WTC11 (cell line): ENCODE measurements at regions not wholly inside any gene's neighbourhood (a gene's known extent, or its start where the extent isn't known, plus 50 kb on each side); places are given as distances from the start of the nearest gene placed in this dataset.

ENCODE experiments used
- ATAC-seq: fragments of 200-7000 bp; cut with Tn5 transposase; 2 replicates; pipeline ENCODE4 v1.10.0; 2021; ENCODE audit warnings: mild to moderate bottlenecking, moderate library complexity
- CTCF ChIA-PET: fragments of 300-600 bp; sonication (Branson Sonifier 250); formaldehyde crosslinking; loops from one replicate; lab custom pipeline; 2021; ENCODE audit warnings: antibody characterized with exemption; lab: Charles Lee
- POLR2A ChIA-PET: fragments of 350-600 bp; sonication (Branson Sonifier 250); formaldehyde crosslinking; loops from one replicate; lab custom pipeline; 2021; ENCODE audit warnings: antibody characterized with exemption; lab: Charles Lee
- DNase-seq: peaks from one replicate; pipeline ENCODE4 v3.0.0; 2021; ENCODE audit warnings: low spot score
- H3K27ac Mint-ChIP-seq: 2 replicates; pipeline ENCODE4 v1.8.0; 2021; ENCODE audit warnings: mixed read lengths
- H3K27me3 Mint-ChIP-seq: 2 replicates; pipeline ENCODE4 v1.8.0; 2021; ENCODE audit warnings: low read depth, mild to moderate bottlenecking, moderate library complexity, mixed read lengths
- H3K36me3 Mint-ChIP-seq: 2 replicates; pipeline ENCODE4 v1.8.0; 2021; ENCODE audit warnings: mixed read lengths
- H3K4me1 Mint-ChIP-seq: 2 replicates; pipeline ENCODE4 v1.8.0; 2022; ENCODE audit warnings: mixed read lengths
- H3K4me3 Mint-ChIP-seq: 2 replicates; pipeline ENCODE4 v1.8.0; 2021; ENCODE audit warnings: mild to moderate bottlenecking, moderate library complexity, mixed read lengths
- H3K9me3 Mint-ChIP-seq: 2 replicates; pipeline ENCODE4 v1.8.0; 2021; ENCODE audit warnings: mixed read lengths
- CDX4 ChIP-seq: fragments of 250-450 bp; sonication (Bioruptor Pico); IDR thresholded peaks from 2 replicates; pipeline ENCODE4 v1.9.0; 2021; ENCODE audit warnings: moderate library complexity, mild to moderate bottlenecking, inconsistent platforms, borderline replicate concordance
- CTCF ChIP-seq: fragments of 200-600 bp; IDR thresholded peaks from 2 replicates; pipeline ENCODE4 v1.8.0; 2022; ENCODE audit warnings: antibody characterized with exemption
- E2F1 ChIP-seq: sonication (generic); formaldehyde crosslinking; IDR thresholded peaks from 2 replicates; pipeline ENCODE4 v1.8.0; 2022; ENCODE audit warnings: mild to moderate bottlenecking, missing genetic modification reagents
- ERG ChIP-seq: fragments of 250-450 bp; sonication (Bioruptor Pico); IDR thresholded peaks from 2 replicates; pipeline ENCODE4 v1.8.0; 2021; ENCODE audit warnings: mild to moderate bottlenecking
- IRF2 ChIP-seq: sonication (generic); formaldehyde crosslinking; IDR thresholded peaks from 2 replicates; pipeline ENCODE4 v1.8.0; 2022; ENCODE audit warnings: low read depth, missing genetic modification reagents, borderline replicate concordance
- MLX ChIP-seq: sonication (generic); formaldehyde crosslinking; IDR thresholded peaks from 2 replicates; pipeline ENCODE4 v1.8.1; 2023; ENCODE audit warnings: mild to moderate bottlenecking, missing genetic modification reagents, moderate library complexity
- MYBL2 ChIP-seq: sonication (generic); formaldehyde crosslinking; IDR thresholded peaks from 2 replicates; pipeline ENCODE4 v1.8.1; 2023; ENCODE audit warnings: mild to moderate bottlenecking, moderate library complexity, missing genetic modification reagents
- NFE2L1 ChIP-seq: sonication (generic); formaldehyde crosslinking; IDR thresholded peaks from 2 replicates; pipeline ENCODE4 v1.8.1; 2023; ENCODE audit warnings: missing genetic modification reagents
- NFYB ChIP-seq: sonication (generic); formaldehyde crosslinking; conservative IDR thresholded peaks from 2 replicates; pipeline ENCODE4 v1.8.0; 2022; ENCODE audit warnings: low read depth, missing genetic modification reagents
- NR1H2 ChIP-seq: sonication (generic); formaldehyde crosslinking; IDR thresholded peaks from 2 replicates; pipeline ENCODE4 v1.9.0; 2021; ENCODE audit warnings: mild to moderate bottlenecking, moderate library complexity, missing genetic modification reagents
- NR3C1 ChIP-seq: sonication (generic); formaldehyde crosslinking; conservative IDR thresholded peaks from 2 replicates; pipeline ENCODE4 v1.8.1; 2023; ENCODE audit warnings: low read depth, mild to moderate bottlenecking, missing genetic modification reagents
- OVOL2 ChIP-seq: fragments of 250-450 bp; sonication (Bioruptor Pico); IDR thresholded peaks from 2 replicates; pipeline ENCODE4 v1.9.0; 2021; ENCODE audit warnings: mild to moderate bottlenecking, borderline replicate concordance
- PRDM15 ChIP-seq: sonication (generic); formaldehyde crosslinking; IDR thresholded peaks from 2 replicates; pipeline ENCODE4 v1.8.0; 2022; ENCODE audit warnings: missing genetic modification reagents
- RELA ChIP-seq: sonication (generic); formaldehyde crosslinking; IDR thresholded peaks from 2 replicates; pipeline ENCODE4 v1.8.1; 2022; ENCODE audit warnings: missing genetic modification reagents, mild to moderate bottlenecking, borderline replicate concordance
- STAT6 ChIP-seq: sonication (generic); formaldehyde crosslinking; conservative IDR thresholded peaks from 2 replicates; pipeline ENCODE4 v1.8.1; 2023; ENCODE audit warnings: mild to moderate bottlenecking, low read depth, missing genetic modification reagents, moderate library complexity
- TEAD4 ChIP-seq: sonication (generic); formaldehyde crosslinking; IDR thresholded peaks from 2 replicates; pipeline ENCODE4 v1.8.0; 2022; ENCODE audit warnings: mild to moderate bottlenecking, missing genetic modification reagents
- ZBTB21 ChIP-seq: sonication (generic); formaldehyde crosslinking; IDR thresholded peaks from 2 replicates; pipeline ENCODE4 v1.8.1; 2023; ENCODE audit warnings: mild to moderate bottlenecking, missing genetic modification reagents, borderline replicate concordance
- ZNF232 ChIP-seq: sonication (generic); formaldehyde crosslinking; IDR thresholded peaks from 2 replicates; pipeline ENCODE4 v1.8.0; 2022; ENCODE audit warnings: mild to moderate bottlenecking, missing genetic modification reagents
- ZNF396 ChIP-seq: fragments of 250-450 bp; sonication (Bioruptor Pico); IDR thresholded peaks from 2 replicates; pipeline ENCODE4 v1.8.0; 2021; ENCODE audit warnings: mild to moderate bottlenecking, moderate library complexity, borderline replicate concordance
- ZSCAN18 ChIP-seq: fragments of 250-450 bp; sonication (Bioruptor Pico); IDR thresholded peaks from 2 replicates; pipeline ENCODE4 v2.1.2; 2022; ENCODE audit warnings: mild to moderate bottlenecking, moderate library complexity

GRCh38 chr6:54614499-54615195, 231.9 kb upstream of the FAM83B start (continued):
- no peak for TF ChIP-seq PRDM15 (CRISPR knock-in tag)
- no peak for TF ChIP-seq RELA (CRISPR knock-in tag)
- TF ChIP-seq ZSCAN18, result no peak
- TF ChIP-seq ZBTB21 (CRISPR knock-in tag), result no peak

GRCh38 chr6:54617730-54618129, 228.8 kb upstream of the FAM83B start:
- TF ChIP-seq CTCF, result no peak
- no peak for TF ChIP-seq TEAD4 (CRISPR knock-in tag)
- TF ChIP-seq IRF2, result no peak
- no peak for TF ChIP-seq OVOL2 (CRISPR knock-in tag)
- TF ChIP-seq ZNF232 (CRISPR knock-in tag), result no peak
- no peak for TF ChIP-seq STAT6 (CRISPR knock-in tag)
- no peak for TF ChIP-seq ERG
- no peak for TF ChIP-seq E2F1
- TF ChIP-seq CDX4 (CRISPR knock-in tag), result no peak
- no peak for TF ChIP-seq NR1H2
- TF ChIP-seq NR3C1 (CRISPR knock-in tag), result no peak
- no peak for TF ChIP-seq MLX (CRISPR knock-in tag)
- TF ChIP-seq NFE2L1 (CRISPR knock-in tag), result no peak
- no peak for TF ChIP-seq MYBL2 (CRISPR knock-in tag)
- TF ChIP-seq ZNF396 (CRISPR knock-in tag), result no peak
- no peak for TF ChIP-seq NFYB (CRISPR knock-in tag)
- H3K9me3 Mint-ChIP-seq, result no peaks in the 10 kb centered on the region
- peaks cover 4% of the 10 kb centered on the region for H3K4me1 Mint-ChIP-seq
- DNase-seq (no peak), ATAC-seq (no peak)
- CTCF ChIA-PET, result no interaction called here
- H3K4me3 Mint-ChIP-seq, result no peak overlapping the region
- POLR2A ChIA-PET, result no interaction called here
- no peaks in the 10 kb centered on the region for H3K36me3 Mint-ChIP-seq
- H3K27ac Mint-ChIP-seq, result no peak overlapping the region
- H3K27me3 Mint-ChIP-seq, result no peaks in the 10 kb centered on the region; the same call in 1 of the 2 replicates
